GM12878 (cell line): ENCODE measurements at regions not wholly inside any gene's neighbourhood (a gene's known extent, or its start where the extent isn't known, plus 50 kb on each side); places are given as distances from the start of the nearest gene placed in this dataset.
A peak's percentile ranks its signal among the peaks of the same experiment; 100 is the strongest.

ENCODE experiments used
- ATAC-seq: fragments of 200-7000 bp; cut with Tn5 transposase; 3 replicates; pipeline ENCODE4 v1.9.1; 2020; ENCODE audit warnings: mild to moderate bottlenecking, moderate library complexity
- BruUV-seq: library from RNA; stranded (reverse); fragments of 400-500 nt; replicated peaks from 2 replicates; lab custom pipeline; 2021; lab: Mats Ljungman, UMichigan
- CTCF ChIA-PET: fragments of 300-600 bp; sonication (Branson Sonifier 250); formaldehyde crosslinking; extraction: SDS; loops from one replicate; lab custom pipeline; 2021; ENCODE audit warnings: inconsistent platforms; lab: Yijun Ruan, JAX
- POLR2A ChIA-PET: fragments of 350-600 bp; formaldehyde crosslinking; extraction: SDS; loops from one replicate; lab custom pipeline; 2021; ENCODE audit warnings: inconsistent platforms; lab: Charles Lee
- RAD21 ChIA-PET: fragments of 300-600 bp; sonication (Branson Sonifier 250); formaldehyde crosslinking; loops from one replicate; lab custom pipeline; 2023; ENCODE audit warnings: antibody characterized with exemption; ENCODE audit not compliant: unreplicated experiment; lab: Charles Lee
- SMC1A ChIA-PET: fragments of 300-600 bp; sonication (Branson Sonifier 250); formaldehyde crosslinking; loops from one replicate; lab custom pipeline; 2023; ENCODE audit not compliant: unreplicated experiment, uncharacterized antibody; lab: Charles Lee
- DNase-seq: peaks from one replicate; pipeline ENCODE4 v3.0.0-alpha.2; 2011; ENCODE audit warnings: low read depth, low spot score
- FAIRE-seq: peaks from 3 replicates; lab custom pipeline; 2011; peaks lifted over from hg19 to GRCh38; lab: Jason Lieb, UNC
- H2AFZ ChIP-seq: 2 replicates; pipeline ENCODE4 v1.6.0; 2011; ENCODE audit warnings: low read depth, low read length, control low read depth; ENCODE audit not compliant: control insufficient read depth
- H3K27ac ChIP-seq: 2 replicates; pipeline ENCODE4 v1.5.1; 2011; ENCODE audit warnings: control low read depth; ENCODE audit not compliant: control insufficient read depth, insufficient read depth
- H3K27me3 ChIP-seq, 2 experiments: replicated peaks in 1 of 2; 2 replicates each; pipeline versions ENCODE4 v1.6.0 to v1.6.1; 2011; ENCODE audit warnings: low read length in 1 of 2; ENCODE audit not compliant: control insufficient read depth in 2 of 2, insufficient read depth in 2 of 2
- H3K36me3 ChIP-seq, 2 experiments: 2 replicates each; pipeline ENCODE4 v1.5.1; 2011; ENCODE audit warnings: low read length in 1 of 2; ENCODE audit not compliant: control insufficient read depth in 2 of 2, insufficient read depth in 2 of 2
- H3K4me1 ChIP-seq: 2 replicates; pipeline ENCODE4 v1.6.1; 2011; ENCODE audit warnings: mild to moderate bottlenecking, low read length, moderate library complexity, mixed read lengths; ENCODE audit not compliant: control insufficient read depth, insufficient read depth
- H3K4me2 ChIP-seq: 2 replicates; pipeline ENCODE4 v1.6.0; 2011; ENCODE audit warnings: control low read depth; ENCODE audit not compliant: control insufficient read depth, insufficient read depth
- H3K4me3 ChIP-seq: fragments of 200-600 bp; sonication (generic); 2 replicates; pipeline ENCODE4 v1.5.1; 2016
- H3K79me2 ChIP-seq: 2 replicates; pipeline ENCODE4 v1.6.0; 2011; ENCODE audit warnings: low read length; ENCODE audit not compliant: control insufficient read depth, insufficient read depth
- H3K9ac ChIP-seq: 2 replicates; pipeline ENCODE4 v1.8.0; 2011; ENCODE audit warnings: low read length, control low read depth, mixed read lengths; ENCODE audit not compliant: control insufficient read depth, insufficient read depth
- H3K9me3 ChIP-seq: replicated peaks from 3 replicates; pipeline ENCODE4 v1.5.1; 2011; ENCODE audit warnings: mild to moderate bottlenecking, low read length; ENCODE audit not compliant: control insufficient read depth, insufficient read depth
- H4K20me1 ChIP-seq: 2 replicates; pipeline ENCODE4 v1.6.0; 2011; ENCODE audit not compliant: control insufficient read depth, insufficient read depth
- BACH1 ChIP-seq: fragments of 450-650 bp; IDR thresholded peaks from 2 replicates; pipeline ENCODE4 v1.6.1; 2017; ENCODE audit warnings: mild to moderate bottlenecking, borderline replicate concordance
- CEBPB ChIP-seq, 2 experiments: fragments of 150-350 bp in 1 of 2; IDR thresholded peaks; 2 replicates each; pipeline ENCODE4 v1.6.1; 2012 to 2014; ENCODE audit warnings: low read depth in 2 of 2, low read length in 2 of 2, borderline replicate concordance in 1 of 2, inconsistent platforms in 1 of 2
- CHD2 ChIP-seq: IDR thresholded peaks from 2 replicates; pipeline ENCODE4 v1.6.1; 2011; ENCODE audit warnings: low read depth, low read length, improper control_type of control experiment, borderline replicate concordance
- HCFC1 ChIP-seq: fragments of 150-350 bp; IDR thresholded peaks from 2 replicates; pipeline ENCODE4 v1.6.1; 2014; ENCODE audit warnings: low read length
- JUNB ChIP-seq: IDR thresholded peaks from 2 replicates; pipeline ENCODE4 v1.6.1; 2016; ENCODE audit warnings: antibody characterized with exemption, mild to moderate bottlenecking
- KAT2A ChIP-seq: conservative IDR thresholded peaks from 2 replicates; pipeline ENCODE4 v1.6.1; 2011; ENCODE audit warnings: low read depth, low read length; ENCODE audit not compliant: control insufficient read depth
- KLF5 ChIP-seq: fragments of 450-650 bp; IDR thresholded peaks from 2 replicates; pipeline ENCODE4 v1.6.1; 2014; ENCODE audit warnings: mild to moderate bottlenecking; ENCODE audit not compliant: partially characterized antibody
- POU2F2 ChIP-seq: IDR thresholded peaks from 3 replicates; pipeline ENCODE4 v1.6.1; 2011; ENCODE audit warnings: low read depth, mild to moderate bottlenecking, low read length, borderline replicate concordance
- RFX5 ChIP-seq: IDR thresholded peaks from 2 replicates; pipeline ENCODE4 v1.6.1; 2011; ENCODE audit warnings: low read depth, low read length, improper control_type of control experiment
- SREBF2 ChIP-seq: IDR thresholded peaks from 2 replicates; pipeline ENCODE4 v1.6.1; 2012; ENCODE audit warnings: mild to moderate bottlenecking, low read length
- YY1 ChIP-seq: IDR thresholded peaks from 2 replicates; pipeline ENCODE4 v1.6.1; 2011; ENCODE audit warnings: low read depth, mild to moderate bottlenecking, low read length
- ZNF384 ChIP-seq: IDR thresholded peaks from 2 replicates; pipeline ENCODE4 v1.6.1; 2012; ENCODE audit warnings: low read depth, mild to moderate bottlenecking, low read length, improper control_type of control experiment, borderline replicate concordance
- WGBS: methylation state at CpG from one replicate; pipeline ENCODE4 v1.1.6; 2016; ENCODE audit warnings: low lambda C conversion rate; ENCODE audit not compliant: insufficient replicate concordance, insufficient coverage; ENCODE audit errors: missing lambda C conversion rate; 5-methylcytosine and 5-hydroxymethylcytosine counted together
- in situ Hi-C: fragments of 300-500 bp; cut with MboI; formaldehyde crosslinking; loops from 9 replicates; pipeline ENCODE4 v1.14.3; 2018; ENCODE audit warnings: mixed read lengths
- intact Hi-C: fragments of 100-400 bp; cut with micrococcal nuclease; formaldehyde crosslinking; loops from one replicate; pipeline ENCODE4 v1.14.2; 2022; ENCODE audit not compliant: unreplicated experiment
- TF ChIP-seq, protein P1 (sequence below): fragments of 450-650 bp; IDR thresholded peaks from 2 replicates; pipeline ENCODE4 v1.6.1; 2014; ENCODE audit warnings: mild to moderate bottlenecking
- TF ChIP-seq, protein P2 (sequence below): fragments of 450-650 bp; IDR thresholded peaks from 2 replicates; pipeline ENCODE4 v1.6.1; 2017; ENCODE audit warnings: mild to moderate bottlenecking, moderate library complexity
- TF ChIP-seq, protein P3 (sequence below), 3 experiments: IDR thresholded peaks in 2 of 3; conservative IDR thresholded peaks in 1 of 3; 2 replicates each; pipeline ENCODE4 v1.5.1; 2011; ENCODE audit warnings: low read depth in 3 of 3, low read length in 3 of 3, mild to moderate bottlenecking in 3 of 3, control low read depth in 2 of 3, moderate library complexity in 2 of 3, inconsistent platforms in 1 of 3, mixed read lengths in 1 of 3; ENCODE audit not compliant: control insufficient read depth in 2 of 3, insufficient read depth in 1 of 3; ENCODE audit errors: extremely low read depth in 1 of 3

DNA sequence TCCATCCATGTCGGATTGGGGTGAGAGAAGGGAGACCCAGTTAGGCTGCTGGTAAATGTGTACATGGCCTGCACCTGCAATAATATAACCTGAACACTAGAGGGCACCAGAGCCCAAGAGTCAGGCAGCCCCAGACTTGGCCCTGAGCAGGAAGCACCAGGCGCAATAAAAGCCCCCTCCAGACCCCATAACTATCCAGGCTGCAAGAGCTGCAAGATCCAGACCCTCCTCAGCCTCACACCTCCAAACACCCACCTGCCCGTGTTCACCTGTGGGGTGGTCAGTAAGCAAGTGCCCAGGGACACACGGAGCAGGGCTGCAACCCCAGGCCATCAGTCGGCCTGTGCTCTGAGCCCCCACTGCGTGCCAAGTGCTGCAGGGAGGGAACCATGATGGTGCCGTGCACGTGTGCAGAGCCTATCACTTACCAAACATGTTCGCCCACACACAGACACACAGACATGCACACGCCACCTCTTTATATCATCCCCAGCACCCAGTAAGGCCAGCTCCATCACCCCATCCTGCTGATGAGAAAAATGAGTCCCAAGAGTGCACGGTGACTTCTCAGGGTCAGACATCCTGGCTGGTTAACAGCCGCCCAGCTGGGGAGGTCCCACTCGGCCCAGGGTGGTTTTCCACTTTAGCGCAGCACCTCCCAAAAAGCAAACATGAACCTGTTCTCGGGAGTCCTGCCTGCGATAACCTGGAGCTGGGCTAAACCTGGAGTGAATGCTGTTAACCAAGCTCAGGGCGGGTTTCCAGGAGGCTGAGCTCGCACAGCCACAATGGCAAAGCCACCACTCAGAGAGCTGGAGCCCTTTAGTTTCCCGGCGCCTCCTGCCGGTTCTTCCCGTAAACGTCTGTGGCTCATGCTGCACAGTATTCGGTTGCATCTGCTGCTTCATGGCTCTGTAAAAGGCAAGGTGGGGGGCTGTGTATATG lies 439.8 kb downstream of the SOX9 start:
- DNase-seq = no peak
- peak; percentile 85 for ATAC-seq
- Histone ChIP-seq H4K20me1 (no peaks in the 10 kb centered on the region), H3K27ac (no peak overlapping the region), H3K4me3 (no peak overlapping the region), H3K27me3 (no peaks in the 10 kb centered on the region), H3K79me2 (no peaks in the 10 kb centered on the region), H2AFZ (no peak overlapping the region), H3K4me2 (no peak overlapping the region), H3K4me1 (no peaks in the 10 kb centered on the region), H3K9me3 (no peaks in the 10 kb centered on the region), H3K36me3 (no peaks in the 10 kb centered on the region; a peak in 1 of 4 replicates), H3K9ac (no peak overlapping the region)
- BruUV-seq = no TSS peak
- ChIA-PET POLR2A (interaction anchor here (0.6 to 0.7 kb wide), 2 partner anchors 123 to 165 kb away, joined by 3 to 4 read pairs; no protein-coding TSS in a partner anchor), RAD21 (interaction anchor here (0.9 to 10.1 kb wide), 22 partner anchors 27 to 694 kb away, joined by 3 to 271 read pairs (median 5); no protein-coding TSS in a partner anchor), SMC1A (interaction anchor here (0.7 to 11.9 kb wide), 28 partner anchors 11 to 810 kb away, joined by 3 to 349 read pairs (median 4); no protein-coding TSS in a partner anchor), CTCF (interaction anchor here (0.6 to 12.0 kb wide), 51 partner anchors 9 to 813 kb away, joined by 3 to 527 read pairs (median 5); partner anchors contain the start of gene SSTR2)
- in situ Hi-C loops = loop anchor here (10.0 kb wide), 1 partner anchor 594 kb away; no protein-coding TSS in a partner anchor
- FAIRE-seq = peak; percentile 27
- 49% methylated on average over 24 of the region's 24 CpGs for WGBS
- intact Hi-C loops = loop anchor here (1.0 to 5.0 kb wide), 6 partner anchors 30 to 628 kb away; no protein-coding TSS in a partner anchor
- TF ChIP-seq RFX5 (no peak), JUNB (no peak), KAT2A (no peak), KLF5 (no peak), CEBPB (IDR thresholded peaks at IDR 0.05; ENCODE audit: borderline replicate concordance in 1 of 2, low read depth in 2 of 2, low read length in 2 of 2) (no peak), ZNF384 (no peak), POU2F2 (no peak), YY1 (0 out of 2 replicates have a peak, but pooled peaks have one; percentile 35), BACH1 (no peak), HCFC1 (no peak), CHD2 (no peak), SREBF2 (no peak)
- TF ChIP-seq, protein P1, sequence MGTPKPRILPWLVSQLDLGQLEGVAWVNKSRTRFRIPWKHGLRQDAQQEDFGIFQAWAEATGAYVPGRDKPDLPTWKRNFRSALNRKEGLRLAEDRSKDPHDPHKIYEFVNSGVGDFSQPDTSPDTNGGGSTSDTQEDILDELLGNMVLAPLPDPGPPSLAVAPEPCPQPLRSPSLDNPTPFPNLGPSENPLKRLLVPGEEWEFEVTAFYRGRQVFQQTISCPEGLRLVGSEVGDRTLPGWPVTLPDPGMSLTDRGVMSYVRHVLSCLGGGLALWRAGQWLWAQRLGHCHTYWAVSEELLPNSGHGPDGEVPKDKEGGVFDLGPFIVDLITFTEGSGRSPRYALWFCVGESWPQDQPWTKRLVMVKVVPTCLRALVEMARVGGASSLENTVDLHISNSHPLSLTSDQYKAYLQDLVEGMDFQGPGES = no peak
- TF ChIP-seq, protein P2, sequence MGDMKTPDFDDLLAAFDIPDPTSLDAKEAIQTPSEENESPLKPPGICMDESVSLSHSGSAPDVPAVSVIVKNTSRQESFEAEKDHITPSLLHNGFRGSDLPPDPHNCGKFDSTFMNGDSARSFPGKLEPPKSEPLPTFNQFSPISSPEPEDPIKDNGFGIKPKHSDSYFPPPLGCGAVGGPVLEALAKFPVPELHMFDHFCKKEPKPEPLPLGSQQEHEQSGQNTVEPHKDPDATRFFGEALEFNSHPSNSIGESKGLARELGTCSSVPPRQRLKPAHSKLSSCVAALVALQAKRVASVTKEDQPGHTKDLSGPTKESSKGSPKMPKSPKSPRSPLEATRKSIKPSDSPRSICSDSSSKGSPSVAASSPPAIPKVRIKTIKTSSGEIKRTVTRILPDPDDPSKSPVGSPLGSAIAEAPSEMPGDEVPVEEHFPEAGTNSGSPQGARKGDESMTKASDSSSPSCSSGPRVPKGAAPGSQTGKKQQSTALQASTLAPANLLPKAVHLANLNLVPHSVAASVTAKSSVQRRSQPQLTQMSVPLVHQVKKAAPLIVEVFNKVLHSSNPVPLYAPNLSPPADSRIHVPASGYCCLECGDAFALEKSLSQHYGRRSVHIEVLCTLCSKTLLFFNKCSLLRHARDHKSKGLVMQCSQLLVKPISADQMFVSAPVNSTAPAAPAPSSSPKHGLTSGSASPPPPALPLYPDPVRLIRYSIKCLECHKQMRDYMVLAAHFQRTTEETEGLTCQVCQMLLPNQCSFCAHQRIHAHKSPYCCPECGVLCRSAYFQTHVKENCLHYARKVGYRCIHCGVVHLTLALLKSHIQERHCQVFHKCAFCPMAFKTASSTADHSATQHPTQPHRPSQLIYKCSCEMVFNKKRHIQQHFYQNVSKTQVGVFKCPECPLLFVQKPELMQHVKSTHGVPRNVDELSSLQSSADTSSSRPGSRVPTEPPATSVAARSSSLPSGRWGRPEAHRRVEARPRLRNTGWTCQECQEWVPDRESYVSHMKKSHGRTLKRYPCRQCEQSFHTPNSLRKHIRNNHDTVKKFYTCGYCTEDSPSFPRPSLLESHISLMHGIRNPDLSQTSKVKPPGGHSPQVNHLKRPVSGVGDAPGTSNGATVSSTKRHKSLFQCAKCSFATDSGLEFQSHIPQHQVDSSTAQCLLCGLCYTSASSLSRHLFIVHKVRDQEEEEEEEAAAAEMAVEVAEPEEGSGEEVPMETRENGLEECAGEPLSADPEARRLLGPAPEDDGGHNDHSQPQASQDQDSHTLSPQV = no peak
- TF ChIP-seq, protein P3, sequence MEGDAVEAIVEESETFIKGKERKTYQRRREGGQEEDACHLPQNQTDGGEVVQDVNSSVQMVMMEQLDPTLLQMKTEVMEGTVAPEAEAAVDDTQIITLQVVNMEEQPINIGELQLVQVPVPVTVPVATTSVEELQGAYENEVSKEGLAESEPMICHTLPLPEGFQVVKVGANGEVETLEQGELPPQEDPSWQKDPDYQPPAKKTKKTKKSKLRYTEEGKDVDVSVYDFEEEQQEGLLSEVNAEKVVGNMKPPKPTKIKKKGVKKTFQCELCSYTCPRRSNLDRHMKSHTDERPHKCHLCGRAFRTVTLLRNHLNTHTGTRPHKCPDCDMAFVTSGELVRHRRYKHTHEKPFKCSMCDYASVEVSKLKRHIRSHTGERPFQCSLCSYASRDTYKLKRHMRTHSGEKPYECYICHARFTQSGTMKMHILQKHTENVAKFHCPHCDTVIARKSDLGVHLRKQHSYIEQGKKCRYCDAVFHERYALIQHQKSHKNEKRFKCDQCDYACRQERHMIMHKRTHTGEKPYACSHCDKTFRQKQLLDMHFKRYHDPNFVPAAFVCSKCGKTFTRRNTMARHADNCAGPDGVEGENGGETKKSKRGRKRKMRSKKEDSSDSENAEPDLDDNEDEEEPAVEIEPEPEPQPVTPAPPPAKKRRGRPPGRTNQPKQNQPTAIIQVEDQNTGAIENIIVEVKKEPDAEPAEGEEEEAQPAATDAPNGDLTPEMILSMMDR (IDR thresholded peaks at IDR 0.05 in 2 of 3, conservative IDR thresholded peaks at IDR 0.05 in 1 of 3; ENCODE audit: control insufficient read depth in 2 of 3, extremely low read depth in 1 of 3, insufficient read depth in 1 of 3, low read depth in 3 of 3, low read length in 3 of 3) = peak; percentile 83 to 91 (median 84)
